DND-41 (cell line): ENCODE measurements at regions not wholly inside any gene's neighbourhood (a gene's known extent, or its start where the extent isn't known, plus 50 kb on each side); places are given as distances from the start of the nearest gene placed in this dataset.

Experiments
- ATAC-seq: fragments of 200-7000 bp; cut with Tn5 transposase; 3 replicates; pipeline ENCODE4 v1.9.1; 2021; ENCODE audit warnings: low read depth; ENCODE audit not compliant: insufficient read depth
- DNase-seq: peaks from one replicate; pipeline ENCODE4 v3.0.0-alpha.2; 2020
- H2AFZ ChIP-seq: 2 replicates; pipeline ENCODE4 v1.6.0; 2012; ENCODE audit warnings: low read depth, low read length
- H3K27ac ChIP-seq: 2 replicates; pipeline ENCODE4 v1.5.1; 2012; ENCODE audit warnings: low read length, inconsistent platforms
- H3K27me3 ChIP-seq: fragments of 200-600 bp; sonication (generic); 2 replicates; pipeline ENCODE4 v1.6.0; 2012; ENCODE audit warnings: low read length, mild to moderate bottlenecking, inconsistent platforms; ENCODE audit not compliant: insufficient read depth, poor library complexity
- H3K36me3 ChIP-seq: 2 replicates; pipeline ENCODE4 v1.5.1; 2012; ENCODE audit warnings: low read length, inconsistent platforms; ENCODE audit not compliant: insufficient read depth
- H3K4me1 ChIP-seq: 2 replicates; pipeline ENCODE4 v1.5.1; 2012; ENCODE audit warnings: mild to moderate bottlenecking, low read length; ENCODE audit not compliant: insufficient read depth
- H3K4me2 ChIP-seq: 2 replicates; pipeline ENCODE4 v1.6.0; 2012; ENCODE audit warnings: mild to moderate bottlenecking, moderate library complexity, low read length, inconsistent platforms; ENCODE audit not compliant: insufficient read depth
- H3K4me3 ChIP-seq, 2 experiments: fragments of 200-600 bp in 1 of 2; shearing (Covaris generic) in 1 of 2; 2 replicates each; pipeline ENCODE4 v1.5.1; 2012 to 2016; ENCODE audit warnings: inconsistent platforms in 2 of 2, low read length in 2 of 2, mild to moderate bottlenecking in 2 of 2, low read depth in 1 of 2, moderate library complexity in 1 of 2
- H3K79me2 ChIP-seq: 2 replicates; pipeline ENCODE4 v1.6.0; 2012; ENCODE audit warnings: low read length, inconsistent platforms; ENCODE audit not compliant: insufficient read depth
- H3K9ac ChIP-seq: 2 replicates; pipeline ENCODE4 v1.6.0; 2012; ENCODE audit warnings: low read depth, mild to moderate bottlenecking, inconsistent platforms, low read length, moderate library complexity
- H3K9me3 ChIP-seq: 2 replicates; pipeline ENCODE4 v1.5.1; 2012; ENCODE audit warnings: low read length, moderate library complexity, mild to moderate bottlenecking, inconsistent platforms; ENCODE audit not compliant: insufficient read depth, severe bottlenecking
- H4K20me1 ChIP-seq: 2 replicates; pipeline ENCODE4 v1.6.0; 2012; ENCODE audit warnings: low read length; ENCODE audit not compliant: insufficient read depth
- CTCF ChIP-seq: IDR thresholded peaks from 2 replicates; pipeline ENCODE4 v1.5.1; 2012; ENCODE audit warnings: borderline replicate concordance, low read length, moderate library complexity, mild to moderate bottlenecking; ENCODE audit not compliant: poor library complexity, severe bottlenecking; ENCODE audit errors: extremely low read depth
- EZH2 ChIP-seq: IDR thresholded peaks from 3 replicates; pipeline ENCODE4 v1.6.1; 2012; ENCODE audit warnings: borderline replicate concordance, low read depth, mild to moderate bottlenecking, moderate library complexity, low read length, inconsistent platforms; ENCODE audit not compliant: severe bottlenecking

- Histone ChIP-seq H3K9ac (no peak overlapping the region), H3K4me3 (no peak overlapping the region), H2AFZ (no peak overlapping the region), H3K79me2 (no peaks in the 10 kb centered on the region), H3K27me3 (no peaks in the 10 kb centered on the region), H3K4me2 (no peak overlapping the region), H3K27ac (no peak overlapping the region), H3K4me1 (no peaks in the 10 kb centered on the region), H3K9me3 (peaks cover 2% of the 10 kb centered on the region), H4K20me1 (no peaks in the 10 kb centered on the region), H3K36me3 (no peaks in the 10 kb centered on the region)
- DNase-seq: no peak
- TF ChIP-seq CTCF: no peak
- TF ChIP-seq EZH2: no peak
- ATAC-seq: no peak
Measured at GRCh38 chr2:2727876-2728511, 396.9 kb upstream of the MYT1L start.

GRCh38 chr2:2726163-2726562 is 395.1 kb upstream of the MYT1L start:
- no peak overlapping the region for H3K4me2 ChIP-seq
- no peak overlapping the region for H3K27ac ChIP-seq
- H3K36me3 ChIP-seq: no peaks in the 10 kb centered on the region
- H4K20me1 ChIP-seq: no peaks in the 10 kb centered on the region
- H2AFZ ChIP-seq: no peak overlapping the region
- H3K79me2 ChIP-seq: no peaks in the 10 kb centered on the region
- no peaks in the 10 kb centered on the region for H3K4me1 ChIP-seq
- DNase-seq (no peak), ATAC-seq (no peak)
- H3K9ac ChIP-seq: no peak overlapping the region
- no peak for TF ChIP-seq CTCF
- peaks cover 2% of the 10 kb centered on the region for H3K9me3 ChIP-seq
- H3K4me3 ChIP-seq: no peak overlapping the region
- H3K27me3 ChIP-seq: no peaks in the 10 kb centered on the region

- Histone ChIP-seq H3K27ac (no peak overlapping the region), H3K4me1 (no peaks in the 10 kb centered on the region), H3K4me3 (no peak overlapping the region), H3K9ac (no peak overlapping the region), H4K20me1 (no peaks in the 10 kb centered on the region), H3K4me2 (no peak overlapping the region), H3K9me3 (no peaks in the 10 kb centered on the region), H3K79me2 (no peaks in the 10 kb centered on the region), H3K27me3 (no peaks in the 10 kb centered on the region), H2AFZ (no peak overlapping the region), H3K36me3 (no peaks in the 10 kb centered on the region)
- TF ChIP-seq EZH2 (no peak), CTCF (no peak)
- no peak for DNase-seq
- ATAC-seq: no peak
Measured at GRCh38 chr2:2723064-2723463, 392.0 kb upstream of the MYT1L start.
